Breast epithelium (tissue), 3 donors: ENCODE measurements at regions not wholly inside any gene's neighbourhood (a gene's known extent, or its start where the extent isn't known, plus 50 kb on each side); places are given as distances from the start of the nearest gene placed in this dataset.

ENCODE experiments used
- POLR2A ChIP-seq: fragments of 450-650 bp; IDR thresholded peaks from one replicate; pipeline ENCODE4 v1.6.1; 2016; ENCODE audit warnings: antibody characterized with exemption, mild to moderate bottlenecking, moderate library complexity
- POLR2AphosphoS5 ChIP-seq, 3 donors: sonication (generic); formaldehyde crosslinking; IDR thresholded peaks; one replicate each; pipeline ENCODE4 v1.6.1; 2017; ENCODE audit warnings: antibody characterized with exemption in 3 of 3

DNA sequence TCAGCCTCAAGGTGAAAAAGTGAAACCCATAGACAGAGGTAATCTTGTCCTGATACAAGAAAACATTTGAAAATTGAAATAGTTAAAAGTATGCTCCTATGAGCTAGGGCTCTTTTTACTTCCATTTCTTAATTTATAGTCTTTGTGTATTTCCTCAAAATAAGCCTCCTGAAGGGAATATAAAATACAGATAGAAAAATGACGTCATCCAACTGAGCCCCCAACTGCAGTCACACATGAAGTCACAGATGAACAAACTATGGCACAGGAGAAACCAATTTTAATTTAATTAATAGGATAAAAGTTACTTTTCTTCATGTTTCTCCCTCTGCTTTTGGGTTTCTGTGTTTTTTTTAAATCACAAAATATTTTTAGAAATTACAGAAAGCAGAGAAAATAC lies 280.3 kb downstream of the HTR7 start:
- TF ChIP-seq POLR2AphosphoS5 (IDR thresholded peaks at IDR 0.05) (no peak), POLR2A (no peak)
